GM18519 (cell line): ENCODE measurements at regions not wholly inside any gene's neighbourhood (a gene's known extent, or its start where the extent isn't known, plus 50 kb on each side); places are given as distances from the start of the nearest gene placed in this dataset.
A peak's percentile ranks its signal among the peaks of the same experiment; 100 is the strongest.

Source experiments
- ATAC-seq: cut with Tn5 transposase; IDR thresholded peaks from one replicate; pipeline ENCODE4 v1.9.1; 2021; ENCODE audit warnings: mild to moderate bottlenecking, moderate library complexity; ENCODE audit not compliant: unreplicated experiment, low FRiP score

DNA sequence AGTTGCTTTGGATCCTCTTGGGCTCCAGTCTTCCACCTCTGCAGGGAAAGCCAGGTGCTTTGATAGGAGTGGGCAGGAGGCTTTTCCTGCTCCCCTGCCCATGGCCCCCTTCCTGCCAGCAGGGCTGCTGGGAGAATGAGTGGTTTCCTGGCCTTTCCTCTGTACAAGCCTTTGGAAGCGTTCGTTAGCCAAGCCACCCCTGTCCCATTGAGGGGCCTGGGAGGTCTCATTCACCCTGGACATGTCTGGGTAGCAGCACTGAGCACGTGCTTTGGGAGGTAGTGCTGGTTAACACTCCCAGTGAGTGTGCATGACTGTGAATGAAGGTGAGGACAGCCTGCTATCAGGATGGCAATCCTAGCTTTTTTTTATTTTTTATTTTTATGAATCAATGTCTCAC lies 118.5 kb upstream of the CACNA1E start:
- ATAC-seq, result no peak

DNA sequence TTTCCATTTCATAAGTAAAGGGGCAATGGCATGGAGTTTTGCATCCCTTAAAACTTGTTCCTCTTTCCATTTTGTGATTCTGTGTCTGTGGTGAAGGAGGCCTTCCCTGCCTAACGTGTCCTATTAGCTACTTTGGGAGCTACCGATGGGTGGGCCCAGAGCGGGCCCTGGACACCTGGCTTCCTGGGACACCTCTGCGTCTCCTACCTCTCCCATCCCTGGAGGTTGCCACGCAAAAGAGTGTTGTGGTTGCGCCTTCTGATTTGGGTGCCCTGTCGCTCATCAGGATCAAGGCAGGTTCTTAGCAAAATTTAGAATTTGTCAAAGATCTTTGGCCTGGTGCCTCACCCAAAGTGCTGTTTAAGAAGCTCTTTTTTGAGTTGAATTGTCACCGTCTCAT lies 116.4 kb upstream of the CACNA1E start:
- no peak for ATAC-seq

DNA sequence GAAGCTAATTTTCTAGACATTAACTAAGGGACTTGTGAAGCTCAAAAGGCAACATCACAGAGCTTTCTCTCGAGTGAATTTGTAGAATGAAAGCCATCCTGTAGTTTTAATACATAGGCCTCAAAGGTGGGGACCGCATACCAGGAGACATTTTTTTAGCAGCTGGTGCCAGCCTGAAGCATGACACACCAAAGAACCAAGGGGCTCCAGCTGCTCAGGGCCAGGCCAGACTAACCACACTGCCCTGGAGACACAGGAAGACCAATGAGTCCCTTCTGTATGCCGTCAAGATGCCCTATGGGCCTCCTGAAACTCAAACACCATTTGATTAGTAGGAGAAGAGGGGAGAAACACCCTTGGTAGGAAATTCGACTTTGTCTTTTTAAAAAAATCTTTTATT lies 113.9 kb upstream of the CACNA1E start:
- no peak for ATAC-seq

DNA sequence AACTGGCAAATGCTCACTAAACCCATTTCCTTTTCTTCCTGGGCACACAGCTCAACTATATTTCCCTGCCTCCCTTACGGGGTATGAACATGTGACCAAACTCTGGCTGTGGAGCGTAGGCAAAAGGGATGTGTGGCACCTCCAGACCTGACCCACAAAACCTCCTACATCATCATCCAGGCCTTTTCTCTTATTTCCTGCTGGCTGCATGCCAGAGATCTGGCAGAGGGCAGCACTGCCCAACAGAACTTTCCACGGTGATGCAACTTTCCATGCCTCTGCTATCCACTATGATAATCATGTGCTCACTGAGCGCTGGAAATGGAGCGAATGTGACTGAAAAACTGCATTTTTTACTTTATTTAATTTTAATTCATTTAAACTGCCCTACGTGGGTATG lies 99.6 kb upstream of the CACNA1E start:
- no peak for ATAC-seq

DNA sequence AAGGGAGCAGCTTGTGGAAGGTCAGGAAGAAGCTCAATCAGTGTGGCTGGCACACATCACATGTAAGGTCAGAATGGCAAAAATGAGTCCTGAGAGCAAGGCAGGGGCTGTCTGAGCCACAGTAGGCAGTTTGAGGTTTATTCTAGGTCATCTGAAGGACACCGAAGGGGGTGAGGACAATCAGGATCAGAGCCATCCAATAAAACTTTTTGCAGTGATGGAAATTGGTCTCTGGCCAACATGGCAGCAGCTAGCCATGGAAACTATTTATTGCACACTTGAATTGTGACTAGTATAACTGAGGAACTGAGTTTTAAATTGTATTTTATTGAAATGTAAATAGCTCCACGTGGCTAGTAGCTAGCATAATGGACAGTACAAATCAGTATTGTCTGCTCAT lies 97.0 kb upstream of the CACNA1E start:
- ATAC-seq, result no peak

GRCh38 chr1:181386951-181387350 lies 96.4 kb upstream of the CACNA1E start:
- no peak for ATAC-seq

DNA sequence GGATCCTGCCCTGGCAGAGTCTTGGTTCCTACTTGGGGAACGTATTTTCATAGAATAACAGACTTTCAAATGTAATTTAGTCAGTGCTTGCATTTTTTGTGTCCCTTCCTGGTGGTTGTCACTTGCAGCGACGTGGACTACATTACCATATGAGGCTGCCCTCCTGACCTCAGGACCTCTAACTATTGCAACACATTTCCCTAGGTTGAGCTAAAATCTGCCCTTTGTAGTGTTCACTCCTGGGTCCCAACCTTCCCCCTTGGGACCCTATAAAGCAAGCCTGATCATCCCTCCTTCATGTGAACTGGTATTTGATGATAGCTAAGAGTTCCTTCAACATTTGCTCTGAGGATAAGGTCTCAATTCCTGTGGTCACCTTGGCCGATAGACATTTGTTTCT lies 95.6 kb upstream of the CACNA1E start:
- no peak for ATAC-seq

- ATAC-seq, result no peak
These were observed 92.8 kb upstream of the CACNA1E start for GRCh38 chr1:181390410-181391077.

DNA sequence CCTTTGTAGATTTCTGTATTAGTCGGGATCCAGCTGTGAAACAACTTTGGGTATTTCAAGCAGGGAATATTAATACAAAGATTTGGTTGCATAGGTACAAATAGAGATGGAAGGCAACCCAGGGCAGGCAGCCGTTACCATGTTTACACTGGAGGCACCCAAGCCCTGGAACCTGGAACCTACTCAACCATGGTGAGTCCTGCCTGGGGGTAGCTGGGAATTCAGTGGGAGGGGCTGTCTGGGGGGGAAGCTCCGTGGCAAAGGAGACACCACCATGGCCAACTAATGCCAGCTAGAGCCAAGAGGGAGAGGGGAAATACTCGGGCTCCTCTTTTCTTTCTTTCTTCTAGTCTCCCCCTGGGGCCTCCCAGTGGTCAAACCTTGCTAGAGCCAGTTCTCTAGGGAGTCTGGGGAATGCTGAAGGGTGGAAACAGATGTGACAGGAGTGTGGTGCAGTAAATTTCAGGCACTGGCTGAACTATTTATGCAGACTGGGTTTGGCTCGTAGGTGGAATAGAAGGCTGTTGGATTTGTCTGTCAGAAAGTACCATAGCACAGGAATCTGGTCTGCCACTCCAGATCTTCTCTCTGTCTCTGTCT lies 91.9 kb upstream of the CACNA1E start:
- ATAC-seq, result no peak

- no peak for ATAC-seq
These were observed 91.2 kb upstream of the CACNA1E start for GRCh38 chr1:181392133-181392532.

GRCh38 chr1:181392613-181393220 lies 90.6 kb upstream of the CACNA1E start:
- no peak for ATAC-seq

DNA sequence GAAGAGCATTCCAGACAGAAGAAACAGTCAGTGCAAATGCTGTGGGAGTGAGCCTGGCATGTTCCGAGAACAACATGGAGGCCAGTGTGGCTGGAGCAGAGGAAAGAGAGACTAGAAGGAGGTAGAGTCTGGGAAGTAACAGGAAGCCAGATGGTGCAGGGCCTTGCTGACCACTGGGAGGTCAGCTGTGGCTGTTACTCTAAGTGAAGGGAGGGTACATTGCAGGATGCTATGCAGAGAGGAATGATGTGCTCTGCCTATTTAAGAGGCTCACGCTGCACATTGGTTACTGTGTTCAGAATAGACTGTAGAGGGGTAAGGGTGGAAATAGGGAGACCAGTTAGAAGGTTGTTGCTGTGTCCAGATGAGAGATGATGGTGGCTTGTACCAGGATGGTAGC lies 88.6 kb upstream of the CACNA1E start:
- no peak for ATAC-seq

DNA sequence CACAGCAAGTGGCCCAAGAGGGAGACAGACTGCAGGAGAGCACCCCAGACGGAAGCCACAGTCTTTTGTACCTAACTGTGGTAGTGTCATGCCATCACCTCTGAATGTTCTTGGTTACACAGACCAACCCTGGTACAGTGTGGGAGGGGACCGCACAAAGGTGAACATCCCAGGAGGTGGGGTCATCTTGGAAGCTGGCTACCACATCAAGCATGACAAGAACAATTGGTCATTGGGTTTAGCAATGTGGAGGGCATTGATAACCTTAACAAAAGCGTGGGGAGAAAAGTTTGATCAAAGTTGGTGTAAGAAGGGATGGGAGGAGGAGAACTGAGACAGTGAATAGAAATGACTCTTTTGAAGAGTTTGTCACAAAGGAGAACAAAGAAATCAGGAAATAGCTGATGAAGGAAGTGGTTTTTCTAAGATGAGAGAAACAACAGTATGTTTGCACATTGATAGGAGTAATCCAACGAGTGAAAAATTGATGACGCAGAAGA lies 87.1 kb upstream of the CACNA1E start:
- no peak for ATAC-seq

DNA sequence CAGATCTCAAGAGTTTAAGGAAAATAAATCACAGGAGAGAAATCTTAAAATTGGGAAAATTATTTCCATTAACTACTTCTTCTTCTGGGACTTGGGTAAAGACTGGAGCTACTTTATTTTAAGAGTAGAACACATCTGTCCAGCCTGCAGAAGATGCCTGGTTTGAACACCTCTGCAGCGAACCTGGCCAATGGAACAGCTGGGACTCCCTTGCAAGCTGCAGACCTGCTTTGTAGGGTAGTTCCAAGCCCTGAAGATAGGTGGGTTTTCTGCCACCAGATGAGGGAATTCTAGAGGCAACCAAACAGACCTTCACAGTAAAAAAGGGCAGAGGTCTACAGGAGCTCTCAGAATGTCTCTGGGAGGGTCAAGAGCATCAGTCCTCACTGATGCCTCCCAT lies 86.5 kb upstream of the CACNA1E start:
- ATAC-seq, result no peak

- ATAC-seq, result peak; percentile 46
These were observed 85.5 kb upstream of the CACNA1E start for GRCh38 chr1:181397845-181398244.

GRCh38 chr1:181398544-181398943 lies 84.8 kb upstream of the CACNA1E start:
- ATAC-seq, result no peak

DNA sequence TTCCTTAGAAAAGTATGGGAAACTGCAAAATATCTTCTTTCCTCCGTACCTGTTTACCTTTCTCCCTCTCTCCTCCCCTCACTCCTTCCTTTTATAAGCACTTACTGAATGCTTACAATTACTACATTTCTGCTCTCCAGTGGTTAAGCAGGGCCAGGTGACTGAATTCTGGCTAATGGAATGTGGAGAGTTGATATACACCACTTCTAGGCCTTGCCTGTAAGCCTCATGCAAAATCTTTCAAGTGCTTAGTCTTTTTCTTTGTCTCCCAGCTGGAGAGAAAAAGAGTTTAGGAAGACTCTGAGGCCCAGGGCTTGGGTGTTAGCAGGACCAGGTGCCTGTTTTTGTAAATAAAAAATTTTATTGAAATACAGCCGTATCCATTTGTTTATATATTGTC lies 77.7 kb upstream of the CACNA1E start:
- ATAC-seq, result no peak

DNA sequence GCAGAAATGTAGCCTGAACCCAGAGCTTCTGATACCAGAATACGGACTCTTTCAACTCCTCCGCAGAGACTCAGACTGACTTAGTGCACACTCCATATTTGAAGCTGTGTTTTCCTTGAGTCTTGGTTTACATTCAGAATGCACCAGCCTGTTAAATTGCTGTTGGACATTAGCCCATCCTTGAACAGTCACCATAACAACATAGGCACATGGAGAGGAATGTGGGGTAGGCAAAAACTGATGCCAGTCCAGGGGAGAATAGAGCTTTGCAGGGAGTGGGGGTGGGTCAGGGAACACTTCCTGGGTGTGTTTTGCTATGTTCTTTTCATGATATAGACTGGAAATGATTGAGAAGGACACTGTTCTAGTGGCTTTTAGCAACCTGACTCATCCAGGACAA lies 76.3 kb upstream of the CACNA1E start:
- no peak for ATAC-seq

- ATAC-seq, result no peak
These were observed 73.3 kb upstream of the CACNA1E start for GRCh38 chr1:181409981-181410380.

GRCh38 chr1:181412746-181413145 lies 70.6 kb upstream of the CACNA1E start:
- no peak for ATAC-seq

DNA sequence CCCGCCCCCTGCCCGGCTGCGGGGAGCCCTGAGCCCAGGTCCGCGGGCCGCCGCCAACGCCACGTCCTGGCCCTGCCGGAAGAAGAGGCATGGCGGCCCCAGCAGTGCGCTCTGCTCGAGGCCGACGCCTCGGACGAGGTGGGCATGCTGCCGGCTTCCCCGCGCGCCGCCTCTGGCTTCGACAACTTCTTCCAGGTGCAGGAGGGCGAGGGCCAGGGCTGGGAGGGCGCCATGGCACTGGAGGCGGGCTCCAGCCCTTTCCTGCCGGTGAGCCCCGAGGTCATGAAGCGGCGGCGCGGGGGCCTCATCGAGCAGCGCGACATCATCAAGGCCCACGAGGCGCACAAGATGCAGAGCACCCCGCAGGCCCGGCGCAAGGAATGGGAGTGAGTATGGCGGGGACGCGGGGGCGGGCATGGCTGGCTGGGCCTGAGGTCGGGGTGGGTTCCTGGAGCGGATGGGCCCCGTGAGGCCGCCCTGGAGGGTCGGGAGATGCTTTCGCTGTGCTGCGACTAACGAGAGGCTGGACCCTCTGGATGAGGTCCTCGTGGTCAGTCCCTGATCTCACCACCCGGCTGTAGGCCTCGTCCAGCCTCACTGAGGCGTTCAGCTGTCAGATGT lies 70.0 kb upstream of the CACNA1E start:
- ATAC-seq, result no peak

- ATAC-seq, result no peak
These were observed 69.5 kb upstream of the CACNA1E start for GRCh38 chr1:181413836-181414235.
